Esophagus squamous epithelium (tissue), 4 donors: ENCODE measurements at regions not wholly inside any gene's neighbourhood (a gene's known extent, or its start where the extent isn't known, plus 50 kb on each side); places are given as distances from the start of the nearest gene placed in this dataset.

Source experiments
- CTCF ChIP-seq, 6 experiments: fragments of 450-650 bp in 4 of 6; fragments of 200-600 bp in 2 of 6; sonication (generic) in 2 of 6; IDR thresholded peaks; one replicate each; pipeline ENCODE4 v1.5.1; 2016 to 2019; ENCODE audit warnings: antibody characterized with exemption in 6 of 6, mild to moderate bottlenecking in 4 of 6, moderate library complexity in 4 of 6
- POLR2A ChIP-seq, 4 donors: fragments of 450-650 bp; IDR thresholded peaks; one replicate each; pipeline ENCODE4 v1.6.1; 2017; ENCODE audit warnings: antibody characterized with exemption in 4 of 4, mild to moderate bottlenecking in 4 of 4, moderate library complexity in 3 of 4

GRCh38 chr3:5564278-5564666 is 376.8 kb downstream of the EDEM1 start:
- TF ChIP-seq POLR2A (IDR thresholded peaks at IDR 0.05) (no peak), CTCF (IDR thresholded peaks at IDR 0.05) (no peak)
